ENCODE measurements at regions not wholly inside any gene's neighbourhood (a gene's known extent, or its start where the extent isn't known, plus 50 kb on each side); places are given as distances from the start of the nearest gene placed in this dataset.
"Not testable (repeated sequence)": the region's sequence is repeated elsewhere in the genome, so short reads cannot be mapped to it uniquely, and the experiment has no call there.

DNA sequence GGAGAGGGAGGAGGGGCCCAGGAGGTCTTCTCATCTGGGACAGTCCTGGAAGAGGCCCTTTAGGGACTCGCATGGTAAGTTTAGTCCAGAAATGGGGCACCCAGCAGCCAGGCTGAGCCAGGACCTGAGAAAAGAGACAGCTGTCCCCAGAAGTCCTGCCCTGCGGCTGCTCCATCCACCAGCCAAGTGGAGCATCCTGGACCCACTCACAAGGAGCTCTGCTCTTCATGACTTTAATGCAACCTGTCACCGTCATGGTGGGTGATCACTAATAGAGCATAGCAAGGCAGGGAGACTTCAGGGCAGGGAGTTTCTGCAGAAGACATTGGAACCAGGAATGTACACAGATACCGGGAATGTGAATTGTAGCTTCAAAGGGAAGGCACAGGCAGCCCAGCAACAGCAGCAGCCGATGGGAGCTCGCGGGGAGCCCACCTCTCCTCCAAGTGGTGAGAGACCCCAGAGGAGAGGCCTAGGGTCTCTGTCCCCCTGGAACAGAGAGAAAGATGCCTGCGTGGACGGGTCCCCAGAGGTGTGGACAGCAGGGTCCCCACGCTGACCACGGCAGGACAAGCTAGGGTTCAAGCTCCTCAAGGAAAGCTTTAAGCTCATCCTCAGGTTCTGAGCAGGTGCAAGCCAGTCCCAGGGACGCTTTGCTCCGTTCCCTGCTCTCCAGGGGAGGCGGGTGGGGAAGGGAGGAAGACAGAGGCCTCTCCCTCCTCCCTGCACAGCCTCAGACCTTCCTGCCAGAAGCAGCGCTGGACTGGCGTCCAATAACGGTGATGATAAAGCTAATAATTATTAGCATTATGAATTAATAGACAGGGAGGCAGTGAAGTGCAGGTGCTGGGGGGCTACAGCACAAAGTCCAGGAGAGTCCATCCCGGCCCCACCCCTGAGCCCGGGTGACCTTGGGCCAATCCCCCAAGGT, 335.3 kb downstream of the ADGRD1 start:
- DNase-seq; H3K4me3 ChIP-seq; H3K4me1 ChIP-seq; H3K36me3 ChIP-seq; H3K27ac ChIP-seq; H3K27me3 ChIP-seq; H3K9me3 ChIP-seq (replicated peaks): not testable (repeated sequence)

- H3K4me3 ChIP-seq; H3K27me3 ChIP-seq; H3K4me1 ChIP-seq; H3K9me3 ChIP-seq (replicated peaks); H3K27ac ChIP-seq; H3K36me3 ChIP-seq; DNase-seq: not testable (repeated sequence)
These were observed 336.1 kb downstream of the ADGRD1 start for GRCh38 chr12:131289807-131290206.

GRCh38 chr12:131290255-131290959, 336.7 kb downstream of the ADGRD1 start:
- no peaks in the 10 kb centered on the region for H3K4me1 ChIP-seq
- no peak overlapping the region for H3K4me3 ChIP-seq
- H3K9me3 ChIP-seq (replicated peaks): no peaks in the 10 kb centered on the region
- no peaks in the 10 kb centered on the region for H3K36me3 ChIP-seq
- H3K27ac ChIP-seq: no peak overlapping the region
- H3K27me3 ChIP-seq: no peaks in the 10 kb centered on the region
- DNase-seq: no peak

DNA sequence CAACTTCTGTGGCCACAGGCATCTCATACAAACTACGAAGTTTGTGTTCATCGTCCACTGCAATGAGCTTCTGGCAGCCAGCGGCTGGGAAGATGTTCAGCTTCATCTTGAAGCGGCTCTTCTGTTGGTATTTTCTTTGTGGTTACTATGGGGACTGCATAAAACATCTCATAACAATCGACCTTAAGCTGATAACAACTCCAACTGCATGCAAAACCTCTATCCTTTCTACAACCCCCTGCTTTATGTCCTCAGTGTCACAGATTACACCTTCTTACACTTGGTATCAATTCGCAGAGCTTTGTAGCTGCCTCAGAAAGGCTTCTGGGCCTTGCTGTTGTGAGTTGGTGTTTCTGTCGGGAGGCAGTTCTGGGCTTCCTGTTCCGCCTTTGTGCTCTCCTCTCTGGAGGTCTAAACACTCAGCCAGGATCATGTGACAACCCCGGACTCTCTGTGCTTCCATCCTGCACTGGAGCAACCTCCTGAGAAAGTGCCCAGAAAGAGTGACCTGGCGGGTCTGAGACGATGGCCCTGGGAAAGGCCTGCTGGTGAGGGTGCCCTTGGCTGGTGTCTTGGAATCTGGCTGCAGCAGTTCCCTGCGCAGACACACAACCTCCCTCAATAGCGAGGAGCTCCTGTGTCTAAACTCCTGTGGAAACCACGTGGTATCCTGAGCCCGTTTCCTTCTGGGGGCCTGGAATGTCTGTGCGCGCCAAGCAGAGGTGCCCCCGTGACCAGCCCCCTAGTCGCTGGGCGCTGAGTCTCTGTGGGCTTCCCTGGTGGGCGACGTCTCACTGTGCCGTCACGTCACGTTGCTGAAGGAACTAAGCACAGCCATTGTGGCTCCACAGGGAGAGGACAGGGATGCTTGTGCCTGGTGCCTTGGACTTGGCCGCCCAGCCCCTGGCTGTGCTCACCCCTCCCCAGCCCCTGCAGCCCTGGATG, 339.6 kb downstream of the ADGRD1 start:
- not testable (repeated sequence) for H3K4me3 ChIP-seq; H3K27me3 ChIP-seq; H3K4me1 ChIP-seq; DNase-seq; H3K9me3 ChIP-seq (replicated peaks); H3K36me3 ChIP-seq; H3K27ac ChIP-seq

- H3K4me3 ChIP-seq; H3K27ac ChIP-seq; H3K27me3 ChIP-seq; H3K9me3 ChIP-seq (replicated peaks); DNase-seq; H3K4me1 ChIP-seq; H3K36me3 ChIP-seq: not testable (repeated sequence)
These were observed 341.0 kb downstream of the ADGRD1 start for GRCh38 chr12:131294716-131295115.

- H3K36me3 ChIP-seq; H3K9me3 ChIP-seq (replicated peaks); H3K27ac ChIP-seq; H3K4me1 ChIP-seq; H3K27me3 ChIP-seq; H3K4me3 ChIP-seq; DNase-seq: not testable (repeated sequence)
These were observed 341.4 kb downstream of the ADGRD1 start for GRCh38 chr12:131295117-131295516.

DNA sequence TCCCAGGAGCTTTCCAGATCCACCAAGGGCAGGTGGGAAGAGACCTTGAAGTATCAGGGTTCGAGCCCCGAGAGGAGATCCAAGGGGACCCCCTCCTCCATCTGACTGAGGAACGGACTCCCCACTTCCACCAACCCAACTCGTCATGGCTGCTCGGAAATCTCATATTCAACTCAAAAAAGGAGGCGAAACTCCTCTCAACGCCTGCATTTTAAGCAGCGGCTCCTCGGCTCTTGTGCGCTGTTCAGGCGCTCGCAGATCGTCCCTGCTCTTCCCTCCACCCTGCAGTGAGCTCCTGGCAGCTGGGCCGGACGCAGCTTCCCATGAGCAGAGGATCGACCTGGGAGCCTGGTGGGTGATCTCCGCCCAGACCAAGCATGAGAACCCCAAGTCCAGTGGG, 341.9 kb downstream of the ADGRD1 start:
- H3K27ac ChIP-seq; H3K4me3 ChIP-seq; H3K36me3 ChIP-seq; H3K9me3 ChIP-seq (replicated peaks); DNase-seq; H3K27me3 ChIP-seq; H3K4me1 ChIP-seq: not testable (repeated sequence)

GRCh38 chr12:131296136-131296535, 342.4 kb downstream of the ADGRD1 start:
- not testable (repeated sequence) for H3K4me1 ChIP-seq; H3K4me3 ChIP-seq; H3K27ac ChIP-seq; DNase-seq; H3K27me3 ChIP-seq; H3K36me3 ChIP-seq; H3K9me3 ChIP-seq (replicated peaks)

GRCh38 chr12:131296651-131297050, 342.9 kb downstream of the ADGRD1 start:
- H3K27ac ChIP-seq; H3K4me1 ChIP-seq; H3K9me3 ChIP-seq (replicated peaks); H3K27me3 ChIP-seq; H3K4me3 ChIP-seq; H3K36me3 ChIP-seq; DNase-seq: not testable (repeated sequence)

DNA sequence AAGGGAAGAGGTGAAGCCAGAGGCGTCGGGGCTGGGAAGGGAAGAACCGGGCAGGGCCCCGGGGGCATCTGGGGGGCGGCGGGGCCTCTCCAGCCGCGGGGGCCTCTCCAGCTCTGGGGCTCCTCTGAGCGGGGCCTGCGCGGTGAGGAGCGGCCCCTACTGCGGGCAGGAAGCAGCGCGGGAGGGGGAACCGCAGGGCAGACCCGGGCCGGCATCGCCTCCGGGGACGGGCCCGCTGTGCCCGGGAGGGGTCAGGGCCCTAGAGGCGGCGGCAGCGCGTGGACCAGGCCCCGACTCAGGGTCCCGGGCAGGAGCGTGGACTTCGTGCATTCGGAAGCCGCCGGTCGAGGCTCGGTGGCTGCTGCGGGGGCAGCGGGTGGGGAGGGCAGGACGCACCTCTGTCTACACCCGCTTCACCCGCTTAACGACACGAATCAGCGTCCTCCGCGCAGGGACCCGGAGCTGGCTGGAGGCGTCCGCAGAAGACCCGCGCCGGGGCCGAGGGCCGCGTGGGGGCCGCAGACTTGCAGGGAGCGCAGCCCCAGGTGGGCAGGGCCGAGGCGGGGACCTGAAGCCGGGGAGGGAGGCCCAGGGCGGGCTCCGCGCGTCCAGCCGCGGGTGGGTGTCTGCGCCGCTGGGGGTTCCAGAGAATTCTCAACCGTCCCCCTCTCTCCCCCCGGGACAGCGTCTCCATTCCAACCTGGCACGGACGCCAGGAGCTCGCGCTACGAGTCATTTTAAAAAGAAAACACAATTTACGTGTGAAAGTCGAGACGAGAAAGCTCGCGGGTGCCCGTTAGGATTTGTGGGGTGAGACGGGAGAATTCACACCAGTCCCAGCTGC, 345.0 kb downstream of the ADGRD1 start:
- H3K4me3 ChIP-seq; H3K4me1 ChIP-seq; H3K36me3 ChIP-seq; H3K27ac ChIP-seq; H3K27me3 ChIP-seq; H3K9me3 ChIP-seq (replicated peaks); DNase-seq: not testable (repeated sequence)

- H3K27me3 ChIP-seq; H3K4me3 ChIP-seq; DNase-seq; H3K9me3 ChIP-seq (replicated peaks); H3K4me1 ChIP-seq; H3K27ac ChIP-seq; H3K36me3 ChIP-seq: not testable (repeated sequence)
These were observed 345.6 kb downstream of the ADGRD1 start for GRCh38 chr12:131299370-131299701.

- H3K4me1 ChIP-seq; H3K36me3 ChIP-seq; H3K4me3 ChIP-seq; DNase-seq; H3K27me3 ChIP-seq; H3K27ac ChIP-seq; H3K9me3 ChIP-seq (replicated peaks): not testable (repeated sequence)
These were observed 349.9 kb downstream of the ADGRD1 start for GRCh38 chr12:131303576-131303975.

DNA sequence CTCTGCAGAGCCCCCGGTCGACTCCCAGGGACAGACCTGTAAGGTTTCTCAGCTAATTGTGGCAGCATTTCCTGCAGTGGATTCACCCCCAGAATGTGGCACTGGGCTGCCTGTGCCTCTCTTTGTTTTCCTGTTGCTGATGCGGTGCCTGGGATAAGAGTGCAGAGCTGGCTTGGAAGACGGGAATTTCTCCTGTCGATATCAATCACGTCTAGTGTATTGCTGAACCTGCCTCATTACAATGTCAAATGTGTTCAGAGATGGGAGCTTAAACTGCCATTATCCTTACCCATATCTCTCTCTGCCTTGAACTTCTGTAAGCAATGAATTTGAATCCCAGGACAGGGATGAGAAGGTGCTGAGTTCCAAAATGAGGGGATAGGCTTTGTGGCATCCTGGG, 350.9 kb downstream of the ADGRD1 start:
- H3K27ac ChIP-seq; H3K27me3 ChIP-seq; DNase-seq; H3K36me3 ChIP-seq; H3K4me1 ChIP-seq; H3K9me3 ChIP-seq (replicated peaks); H3K4me3 ChIP-seq: not testable (repeated sequence)

- H3K4me1 ChIP-seq: no peaks in the 10 kb centered on the region
- no peaks in the 10 kb centered on the region for H3K36me3 ChIP-seq
- no peak for DNase-seq
- peaks cover 6% of the 10 kb centered on the region; the same call in 1 of the 2 replicates for H3K27me3 ChIP-seq
- no peak overlapping the region for H3K4me3 ChIP-seq
- no peak overlapping the region for H3K27ac ChIP-seq
- H3K9me3 ChIP-seq (replicated peaks): no peaks in the 10 kb centered on the region
These were observed 356.0 kb downstream of the ADGRD1 start for GRCh38 chr12:131309700-131310099.
